Chondrocyte (in vitro differentiated cells): ENCODE measurements at regions not wholly inside any gene's neighbourhood (a gene's known extent, or its start where the extent isn't known, plus 50 kb on each side); places are given as distances from the start of the nearest gene placed in this dataset.

ENCODE experiments used
- DNase-seq: peaks from one replicate; pipeline ENCODE4 v3.0.0; 2021; ENCODE audit warnings: mixed read lengths, low spot score
- H3K27ac Mint-ChIP-seq: one replicate; pipeline ENCODE4 v1.8.0; 2021; ENCODE audit warnings: mild to moderate bottlenecking, moderate library complexity, mixed read lengths; ENCODE audit not compliant: unreplicated experiment
- H3K27me3 Mint-ChIP-seq: 2 replicates; pipeline ENCODE4 v1.8.0; 2021; ENCODE audit warnings: low read depth, mixed read lengths
- H3K36me3 Mint-ChIP-seq: 2 replicates; pipeline ENCODE4 v1.8.0; 2021; ENCODE audit warnings: low read depth, mixed read lengths
- H3K4me1 Mint-ChIP-seq: 2 replicates; pipeline ENCODE4 v1.8.0; 2021; ENCODE audit warnings: low read depth, mild to moderate bottlenecking, mixed read lengths
- H3K4me3 Mint-ChIP-seq: one replicate; pipeline ENCODE4 v1.8.0; 2021; ENCODE audit warnings: mild to moderate bottlenecking, moderate library complexity, mixed read lengths; ENCODE audit not compliant: unreplicated experiment
- H3K9me3 Mint-ChIP-seq: 2 replicates; pipeline ENCODE4 v1.8.0; 2021; ENCODE audit warnings: low read depth, mixed read lengths
- CTCF ChIP-seq: fragments of 200-600 bp; sonication (generic); IDR thresholded peaks from 2 replicates; pipeline ENCODE4 v1.5.0; 2021; ENCODE audit warnings: antibody characterized with exemption, mild to moderate bottlenecking, moderate library complexity

- Mint-ChIP-seq H3K4me1 (no peaks in the 10 kb centered on the region), H3K4me3 (no peak overlapping the region), H3K36me3 (no peaks in the 10 kb centered on the region), H3K9me3 (peaks cover 7% of the 10 kb centered on the region), H3K27ac (no peak overlapping the region), H3K27me3 (no peaks in the 10 kb centered on the region)
- DNase-seq = no peak
- TF ChIP-seq CTCF = no peak
These were observed 606.7 kb upstream of the LRRC4C start for GRCh38 chr11:42066113-42066512.

GRCh38 chr11:42074306-42074705, 614.9 kb upstream of the LRRC4C start:
- Mint-ChIP-seq H3K4me3 (no peak overlapping the region), H3K4me1 (no peaks in the 10 kb centered on the region), H3K27ac (no peak overlapping the region), H3K27me3 (no peaks in the 10 kb centered on the region), H3K9me3 (peaks cover 11% of the 10 kb centered on the region), H3K36me3 (no peaks in the 10 kb centered on the region)
- TF ChIP-seq CTCF = no peak
- DNase-seq = no peak

- TF ChIP-seq CTCF = no peak
These were observed 615.7 kb upstream of the LRRC4C start for GRCh38 chr11:42075180-42075579.

GRCh38 chr11:42077794-42078193, 618.3 kb upstream of the LRRC4C start:
- Mint-ChIP-seq H3K4me1 (no peaks in the 10 kb centered on the region), H3K36me3 (no peaks in the 10 kb centered on the region), H3K27me3 (no peaks in the 10 kb centered on the region), H3K9me3 (peaks cover 5% of the 10 kb centered on the region), H3K27ac (no peak overlapping the region), H3K4me3 (no peak overlapping the region)
- no peak for TF ChIP-seq CTCF
- no peak for DNase-seq

More at GRCh38 chr11:42075180-42075579, 615.7 kb upstream of the LRRC4C start:
- Mint-ChIP-seq H3K9me3 (peaks cover 8% of the 10 kb centered on the region), H3K27me3 (no peaks in the 10 kb centered on the region), H3K27ac (no peak overlapping the region), H3K4me1 (no peaks in the 10 kb centered on the region), H3K4me3 (no peak overlapping the region), H3K36me3 (no peaks in the 10 kb centered on the region)
- DNase-seq = no peak

GRCh38 chr11:42085736-42086135, 626.3 kb upstream of the LRRC4C start:
- no peaks in the 10 kb centered on the region for H3K36me3 Mint-ChIP-seq
- H3K4me3 Mint-ChIP-seq = no peak overlapping the region
- TF ChIP-seq CTCF = no peak
- no peak overlapping the region for H3K27ac Mint-ChIP-seq
- H3K27me3 Mint-ChIP-seq = no peaks in the 10 kb centered on the region
- no peaks in the 10 kb centered on the region for H3K4me1 Mint-ChIP-seq
- DNase-seq = no peak
- peaks cover 3% of the 10 kb centered on the region for H3K9me3 Mint-ChIP-seq
